Heart right ventricle (tissue), 16 donors: ENCODE measurements at regions not wholly inside any gene's neighbourhood (a gene's known extent, or its start where the extent isn't known, plus 50 kb on each side); places are given as distances from the start of the nearest gene placed in this dataset.

Experiments
- ATAC-seq, 8 donors: fragments of 200-7000 bp; cut with Tn5 transposase; one replicate each; pipeline ENCODE4 v1.9.1; 2020; ENCODE audit warnings: mild to moderate bottlenecking in 8 of 8, moderate library complexity in 8 of 8, moderate number of reproducible peaks in 1 of 8
- DNase-seq, 2 donors: peaks; one replicate each; pipeline ENCODE4 v3.0.0-alpha.2; 2020
- H3K27ac ChIP-seq, 10 donors: fragments of 200-600 bp; sonication (generic) in 2 of 10; one replicate each; pipeline versions ENCODE4 v1.5.0 to v1.8.0; 2020 to 2022; ENCODE audit warnings: mild to moderate bottlenecking in 3 of 10
- H3K27me3 ChIP-seq, 7 donors: fragments of 200-600 bp; one replicate each; pipeline ENCODE4 v1.8.0; 2021 to 2022; ENCODE audit warnings: mild to moderate bottlenecking in 2 of 7
- H3K36me3 ChIP-seq, 9 donors: fragments of 200-600 bp; sonication (generic) in 1 of 9; one replicate each; pipeline versions ENCODE4 v1.5.0 to v1.8.0; 2020 to 2022; ENCODE audit warnings: mild to moderate bottlenecking in 2 of 9
- H3K4me1 ChIP-seq, 9 donors: fragments of 200-600 bp; sonication (generic) in 1 of 9; one replicate each; pipeline versions ENCODE4 v1.5.0 to v1.8.0; 2020 to 2022; ENCODE audit warnings: mild to moderate bottlenecking in 4 of 9
- H3K4me3 ChIP-seq, 10 donors: fragments of 200-600 bp; sonication (generic) in 2 of 10; one replicate each; pipeline versions ENCODE4 v1.5.0 to v1.8.0; 2020 to 2022; ENCODE audit warnings: mild to moderate bottlenecking in 7 of 10, moderate library complexity in 2 of 10
- H3K9me3 ChIP-seq, 11 donors: fragments of 200-600 bp in 10 of 11; sonication (generic) in 2 of 11; one replicate each; pipeline versions ENCODE4 v1.5.0 to v1.8.0; 2013 to 2022; ENCODE audit warnings: mild to moderate bottlenecking in 2 of 11, control low read depth in 1 of 11, moderate library complexity in 1 of 11
- WGBS, 2 donors: extraction: QIAGEN DNeasy Blood & Tissue Kit; methylation state at CpG; one replicate each; pipeline ENCODE4 v1.1.7; 2013; ENCODE audit warnings: inconsistent platforms in 1 of 2; 5-methylcytosine and 5-hydroxymethylcytosine counted together
- intact Hi-C, 10 donors: fragments of 100-400 bp; cut with DNase I; formaldehyde crosslinking; loops; one replicate each; pipeline versions ENCODE4 v1.11.1 to v1.14.2; 2022
- TF ChIP-seq, protein P1 (sequence below), 9 donors: fragments of 200-600 bp; sonication (generic) in 2 of 9; IDR thresholded peaks; one replicate each; pipeline versions ENCODE4 v1.5.0 to v1.8.0; 2021 to 2022; ENCODE audit warnings: antibody characterized with exemption in 9 of 9, mild to moderate bottlenecking in 5 of 9, moderate library complexity in 1 of 9
- donor health status: Arrhythmogenic right ventricular cardiomyopathy.
- donor health status: ischemic (EF 13 %, LVEDD 7.1; RV severe dilation, severe dysfunction).
- donor health status: healthy with polysubstance abuse.
- donor health status: DM: no; HTN: yes; CAD: no.
- donor health status: DM: no; HTN: no; CAD: no.
- donor health status: ischemic (EF 25% LVEDD 6.9; RV normal size, moderate dysfunction).
- donor health status: ischemic (EF 25% LVEDD 5.7; RV mildly dilated, moderate dysfunction).
- donor health status: healthy.
- donor health status: DM: yes; HTN: yes; CAD: no.
- donor health status: Ischemic cardiomyopathy.
- donor health status: ischemic (EF 35%, LVEDD 5.7; RV mildly dilated, moderate dysfunction).
- donor health status: nonischemic (EF 11% LVEDD 7.7; RV severe dilation, severe dysfunction).
- donor health status: DM: yes; HTN: yes; CAD: no.
- donor health status: PGD.
- donor health status: ischemic (EF 29% LVEDD 5.4; RV normal size, mild dysfunction).
- donor health status: nonischemic (EF 23%, LVEDD 6.1; RV moderate dilation, normal function).

DNA sequence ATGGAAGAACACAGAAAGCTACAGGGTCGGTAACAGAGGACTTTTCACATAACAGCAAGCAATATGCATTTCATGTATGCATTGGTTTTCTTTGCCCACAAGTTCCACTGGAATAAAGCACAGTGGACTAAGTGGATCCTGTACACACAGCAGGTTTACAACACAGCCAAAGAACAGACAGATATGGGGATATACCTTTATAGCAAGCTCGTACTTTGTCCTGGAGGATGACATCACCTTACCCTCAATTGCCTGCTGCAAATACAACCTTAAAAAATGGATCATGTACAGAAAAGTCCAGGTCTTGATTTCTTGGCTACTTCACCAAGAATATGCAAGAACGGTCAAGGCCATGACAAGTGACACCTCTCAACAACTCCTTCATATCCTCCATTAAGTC lies 1445.5 kb downstream of the MAT2B start:
- intact Hi-C loops, result no loop called here
- ATAC-seq, result no peak
- WGBS, 2 donors, result 80 to 84% methylated on average over 3 of the region's 3 CpGs

GRCh38 chr5:164951570-164951969 lies 1446.2 kb downstream of the MAT2B start:
- TF ChIP-seq, protein P1, sequence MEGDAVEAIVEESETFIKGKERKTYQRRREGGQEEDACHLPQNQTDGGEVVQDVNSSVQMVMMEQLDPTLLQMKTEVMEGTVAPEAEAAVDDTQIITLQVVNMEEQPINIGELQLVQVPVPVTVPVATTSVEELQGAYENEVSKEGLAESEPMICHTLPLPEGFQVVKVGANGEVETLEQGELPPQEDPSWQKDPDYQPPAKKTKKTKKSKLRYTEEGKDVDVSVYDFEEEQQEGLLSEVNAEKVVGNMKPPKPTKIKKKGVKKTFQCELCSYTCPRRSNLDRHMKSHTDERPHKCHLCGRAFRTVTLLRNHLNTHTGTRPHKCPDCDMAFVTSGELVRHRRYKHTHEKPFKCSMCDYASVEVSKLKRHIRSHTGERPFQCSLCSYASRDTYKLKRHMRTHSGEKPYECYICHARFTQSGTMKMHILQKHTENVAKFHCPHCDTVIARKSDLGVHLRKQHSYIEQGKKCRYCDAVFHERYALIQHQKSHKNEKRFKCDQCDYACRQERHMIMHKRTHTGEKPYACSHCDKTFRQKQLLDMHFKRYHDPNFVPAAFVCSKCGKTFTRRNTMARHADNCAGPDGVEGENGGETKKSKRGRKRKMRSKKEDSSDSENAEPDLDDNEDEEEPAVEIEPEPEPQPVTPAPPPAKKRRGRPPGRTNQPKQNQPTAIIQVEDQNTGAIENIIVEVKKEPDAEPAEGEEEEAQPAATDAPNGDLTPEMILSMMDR (IDR thresholded peaks at IDR 0.05), result no peak
- H3K4me3 ChIP-seq, result no peak overlapping the region
- 33 to 35% methylated on average over 2 of the region's 2 CpGs for WGBS, 2 donors
- DNase-seq (no peak), ATAC-seq (no peak)
- H3K9me3 ChIP-seq, result peaks cover 0 to 6% (median 0%) of the 10 kb centered on the region in 11 donors
- H3K27me3 ChIP-seq, result no peaks in the 10 kb centered on the region
- H3K36me3 ChIP-seq, result no peaks in the 10 kb centered on the region
- no peaks in the 10 kb centered on the region for H3K4me1 ChIP-seq
- intact Hi-C loops, result no loop called here
- H3K27ac ChIP-seq, result no peak overlapping the region

More for the DNA sequence above, 1445.5 kb downstream of the MAT2B start:
- H3K4me1 ChIP-seq, result no peaks in the 10 kb centered on the region
- no peaks in the 10 kb centered on the region for H3K36me3 ChIP-seq
- no peaks in the 10 kb centered on the region for H3K27me3 ChIP-seq
- no peak overlapping the region for H3K27ac ChIP-seq
- H3K4me3 ChIP-seq, result no peak overlapping the region
- TF ChIP-seq, protein P1 (IDR thresholded peaks at IDR 0.05), result no peak
- peaks cover 0 to 6% (median 0%) of the 10 kb centered on the region in 11 donors for H3K9me3 ChIP-seq
- DNase-seq, result no peak

GRCh38 chr5:164958688-164959087 lies 1453.3 kb downstream of the MAT2B start:
- Histone ChIP-seq H3K27me3 (no peaks in the 10 kb centered on the region), H3K27ac (no peak overlapping the region), H3K4me3 (no peak overlapping the region), H3K36me3 (no peaks in the 10 kb centered on the region), H3K9me3 (peaks cover 0 to 5% (median 0%) of the 10 kb centered on the region in 11 donors), H3K4me1 (no peaks in the 10 kb centered on the region)
- DNase-seq (no peak), ATAC-seq (no peak)
- intact Hi-C loops, result no loop called here
- WGBS, 2 donors, result 83 to 85% methylated on average over 5 of the region's 5 CpGs
- TF ChIP-seq, protein P1 (IDR thresholded peaks at IDR 0.05), result no peak

- H3K27me3 ChIP-seq, result no peaks in the 10 kb centered on the region
- ATAC-seq (no peak), DNase-seq (no peak)
- WGBS, 2 donors, result 64 to 74% methylated on average over 4 of the region's 4 CpGs
- H3K4me1 ChIP-seq, result no peaks in the 10 kb centered on the region
- intact Hi-C loops, result no loop called here
- H3K9me3 ChIP-seq, result no peaks in the 10 kb centered on the region
- no peak overlapping the region for H3K4me3 ChIP-seq
- TF ChIP-seq, protein P1 (IDR thresholded peaks at IDR 0.05), result no peak
- H3K36me3 ChIP-seq, result no peaks in the 10 kb centered on the region
- no peak overlapping the region for H3K27ac ChIP-seq
Observed at GRCh38 chr5:164959761-164960160, 1454.3 kb downstream of the MAT2B start.
